HepG2 (cell line): ENCODE measurements at regions not wholly inside any gene's neighbourhood (a gene's known extent, or its start where the extent isn't known, plus 50 kb on each side); places are given as distances from the start of the nearest gene placed in this dataset.

Source experiments
- ARNT ChIP-seq: fragments of 450-650 bp; IDR thresholded peaks from 2 replicates; pipeline ENCODE4 v1.6.1; 2017
- CHD4 ChIP-seq: fragments of 200-600 bp; sonication (generic); IDR thresholded peaks from 2 replicates; pipeline ENCODE4 v1.7.0; 2017; ENCODE audit warnings: mild to moderate bottlenecking, low read length, borderline replicate concordance
- ELF3 ChIP-seq: IDR thresholded peaks from 2 replicates; pipeline ENCODE4 v1.6.1; 2016; ENCODE audit warnings: missing genetic modification reagents, missing compliant biosample characterization
- ELF4 ChIP-seq: sonication (generic); formaldehyde crosslinking; IDR thresholded peaks from 2 replicates; pipeline ENCODE4 v1.5.0; 2020; ENCODE audit warnings: missing genetic modification reagents, mild to moderate bottlenecking, moderate library complexity, borderline replicate concordance
- FOXM1 ChIP-seq: sonication (generic); formaldehyde crosslinking; IDR thresholded peaks from 2 replicates; pipeline ENCODE4 v1.5.0; 2020; ENCODE audit warnings: missing genetic modification reagents
- HMGA1 ChIP-seq: sonication (generic); formaldehyde crosslinking; conservative IDR thresholded peaks from 2 replicates; pipeline ENCODE4 v1.4.0; 2020; ENCODE audit warnings: missing genetic modification reagents
- KLF9 ChIP-seq: IDR thresholded peaks from 2 replicates; pipeline ENCODE4 v1.6.1; 2016; ENCODE audit warnings: low read depth
- MAFF ChIP-seq: IDR thresholded peaks from 2 replicates; pipeline ENCODE4 v1.6.1; 2011; ENCODE audit warnings: low read depth, low read length, improper control_type of control experiment
- NFATC3 ChIP-seq: sonication (generic); formaldehyde crosslinking; IDR thresholded peaks from 2 replicates; pipeline ENCODE4 v1.5.1; 2020; ENCODE audit warnings: mild to moderate bottlenecking, missing genetic modification reagents
- NR3C1 ChIP-seq: sonication (generic); formaldehyde crosslinking; IDR thresholded peaks from 2 replicates; pipeline ENCODE4 v1.4.0; 2020; ENCODE audit warnings: missing genetic modification reagents
- RXRA ChIP-seq: sonication (generic); formaldehyde crosslinking; IDR thresholded peaks from 2 replicates; pipeline ENCODE4 v1.5.1; 2020; ENCODE audit warnings: missing genetic modification reagents
- SATB2 ChIP-seq: sonication (generic); formaldehyde crosslinking; IDR thresholded peaks from 2 replicates; pipeline ENCODE4 v1.5.0; 2020; ENCODE audit warnings: missing genetic modification reagents
- SPEN ChIP-seq: sonication (generic); formaldehyde crosslinking; IDR thresholded peaks from 2 replicates; pipeline ENCODE4 v1.5.1; 2020; ENCODE audit warnings: low read depth, mild to moderate bottlenecking, missing genetic modification reagents
- ZC3H4 ChIP-seq: sonication (generic); formaldehyde crosslinking; IDR thresholded peaks from 2 replicates; pipeline ENCODE4 v1.4.0; 2020; ENCODE audit warnings: missing genetic modification reagents, borderline replicate concordance
- ZFP1 ChIP-seq: IDR thresholded peaks from 2 replicates; pipeline ENCODE4 v1.6.1; 2016
- ZNF292 ChIP-seq: sonication (generic); formaldehyde crosslinking; IDR thresholded peaks from 2 replicates; pipeline ENCODE4 v1.8.1; 2022; ENCODE audit warnings: mild to moderate bottlenecking, low read depth, missing genetic modification reagents, borderline replicate concordance
- ZNF3 ChIP-seq: IDR thresholded peaks from 2 replicates; pipeline ENCODE4 v1.7.0; 2017; ENCODE audit warnings: inconsistent platforms
- ZNF441 ChIP-seq: sonication (generic); formaldehyde crosslinking; IDR thresholded peaks from 2 replicates; pipeline ENCODE4 v1.7.0; 2021; ENCODE audit warnings: missing genetic modification reagents, borderline replicate concordance
- ZNF570 ChIP-seq: sonication (generic); formaldehyde crosslinking; IDR thresholded peaks from 2 replicates; pipeline ENCODE4 v1.4.0; 2020; ENCODE audit warnings: mild to moderate bottlenecking, missing genetic modification reagents, borderline replicate concordance
- ZNF672 ChIP-seq: sonication (generic); formaldehyde crosslinking; IDR thresholded peaks from 2 replicates; pipeline ENCODE4 v1.8.1; 2022; ENCODE audit warnings: missing genetic modification reagents
- ZNF720 ChIP-seq: sonication (generic); formaldehyde crosslinking; IDR thresholded peaks from 2 replicates; pipeline ENCODE4 v1.4.0; 2020; ENCODE audit warnings: missing genetic modification reagents
- TF ChIP-seq, protein P1 (sequence below): IDR thresholded peaks from 2 replicates; pipeline ENCODE4 v1.6.1; 2016; ENCODE audit warnings: mild to moderate bottlenecking
- TF ChIP-seq, protein P2 (sequence below), 2 experiments: sonication (generic) in 1 of 2; formaldehyde crosslinking in 1 of 2; IDR thresholded peaks; 2 replicates each; pipeline versions ENCODE4 v1.4.0 to v1.6.1; 2016 to 2020; ENCODE audit warnings: borderline replicate concordance in 1 of 2, low read depth in 1 of 2, mild to moderate bottlenecking in 1 of 2, missing genetic modification reagents in 1 of 2
- TF ChIP-seq, protein P3 (sequence below): sonication (generic); formaldehyde crosslinking; IDR thresholded peaks from 2 replicates; pipeline ENCODE4 v1.8.0; 2022; ENCODE audit warnings: missing genetic modification reagents, mild to moderate bottlenecking, moderate library complexity, borderline replicate concordance

DNA sequence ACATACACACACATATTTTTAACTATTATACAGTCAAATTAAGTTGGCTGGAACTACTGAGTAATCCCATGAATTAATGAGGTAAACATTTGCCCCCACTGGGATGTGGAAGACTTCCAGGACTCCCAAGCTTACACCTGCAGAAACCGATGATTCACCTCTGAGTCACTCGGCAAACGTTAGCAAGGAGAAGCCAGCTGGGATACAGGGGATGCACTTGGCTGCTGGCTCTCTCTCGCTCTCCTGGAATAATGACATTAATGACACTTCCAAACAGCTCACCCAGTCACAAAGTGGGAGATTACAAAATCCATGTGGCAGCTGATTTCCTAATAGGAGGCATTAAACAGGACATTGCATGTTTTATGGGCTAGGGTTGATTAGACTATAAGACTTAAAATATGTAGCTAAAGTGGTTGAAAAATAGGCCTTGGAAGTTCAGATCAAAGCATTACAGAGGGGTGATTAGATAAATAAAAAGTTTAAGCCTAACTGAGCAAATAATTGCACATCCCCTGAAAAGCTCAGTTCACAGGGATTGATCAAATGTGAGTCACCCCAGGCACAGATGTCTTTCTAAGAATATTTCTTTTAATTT lies 500.9 kb downstream of the SOX2 start (continued):
- TF ChIP-seq SPEN (no peak), NFATC3 (CRISPR knock-in tag) (no peak), ZNF292 (CRISPR knock-in tag) (peak; percentile 38; the same call in 1 of the 2 replicates), ZNF441 (CRISPR knock-in tag) (no peak), ARNT (no peak), ZC3H4 (CRISPR knock-in tag) (no peak), CHD4 (0 out of 2 replicates have a peak, but pooled peaks have one; percentile 26), ZNF672 (no peak), RXRA (CRISPR knock-in tag) (peak; percentile 42; the same call in 1 of the 2 replicates), ZNF570 (CRISPR knock-in tag) (no peak), KLF9 (CRISPR knock-in tag) (no peak), SATB2 (CRISPR knock-in tag) (0 out of 2 replicates have a peak, but pooled peaks have one; percentile 45), ZNF720 (CRISPR knock-in tag) (no peak), NR3C1 (no peak), HMGA1 (CRISPR knock-in tag) (no peak), ZNF3 (0 out of 2 replicates have a peak, but pooled peaks have one; percentile 66), ELF3 (CRISPR knock-in tag) (0 out of 2 replicates have a peak, but pooled peaks have one; percentile 27), ELF4 (CRISPR knock-in tag) (no peak), ZFP1 (CRISPR knock-in tag) (no peak), MAFF (0 out of 2 replicates have a peak, but pooled peaks have one; percentile 6), FOXM1 (CRISPR knock-in tag) (no peak)
- TF ChIP-seq, protein P1, sequence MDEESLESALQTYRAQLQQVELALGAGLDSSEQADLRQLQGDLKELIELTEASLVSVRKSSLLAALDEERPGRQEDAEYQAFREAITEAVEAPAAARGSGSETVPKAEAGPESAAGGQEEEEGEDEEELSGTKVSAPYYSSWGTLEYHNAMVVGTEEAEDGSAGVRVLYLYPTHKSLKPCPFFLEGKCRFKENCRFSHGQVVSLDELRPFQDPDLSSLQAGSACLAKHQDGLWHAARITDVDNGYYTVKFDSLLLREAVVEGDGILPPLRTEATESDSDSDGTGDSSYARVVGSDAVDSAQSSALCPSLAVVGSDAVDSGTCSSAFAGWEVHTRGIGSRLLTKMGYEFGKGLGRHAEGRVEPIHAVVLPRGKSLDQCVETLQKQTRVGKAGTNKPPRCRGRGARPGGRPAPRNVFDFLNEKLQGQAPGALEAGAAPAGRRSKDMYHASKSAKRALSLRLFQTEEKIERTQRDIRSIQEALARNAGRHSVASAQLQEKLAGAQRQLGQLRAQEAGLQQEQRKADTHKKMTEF (CRISPR knock-in tag): peak; percentile 69
- TF ChIP-seq, protein P2, sequence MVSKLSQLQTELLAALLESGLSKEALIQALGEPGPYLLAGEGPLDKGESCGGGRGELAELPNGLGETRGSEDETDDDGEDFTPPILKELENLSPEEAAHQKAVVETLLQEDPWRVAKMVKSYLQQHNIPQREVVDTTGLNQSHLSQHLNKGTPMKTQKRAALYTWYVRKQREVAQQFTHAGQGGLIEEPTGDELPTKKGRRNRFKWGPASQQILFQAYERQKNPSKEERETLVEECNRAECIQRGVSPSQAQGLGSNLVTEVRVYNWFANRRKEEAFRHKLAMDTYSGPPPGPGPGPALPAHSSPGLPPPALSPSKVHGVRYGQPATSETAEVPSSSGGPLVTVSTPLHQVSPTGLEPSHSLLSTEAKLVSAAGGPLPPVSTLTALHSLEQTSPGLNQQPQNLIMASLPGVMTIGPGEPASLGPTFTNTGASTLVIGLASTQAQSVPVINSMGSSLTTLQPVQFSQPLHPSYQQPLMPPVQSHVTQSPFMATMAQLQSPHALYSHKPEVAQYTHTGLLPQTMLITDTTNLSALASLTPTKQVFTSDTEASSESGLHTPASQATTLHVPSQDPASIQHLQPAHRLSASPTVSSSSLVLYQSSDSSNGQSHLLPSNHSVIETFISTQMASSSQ (IDR thresholded peaks at IDR 0.05; ENCODE audit: low read depth): peak; percentile 61; the same call in 1 of the 2 replicates
- TF ChIP-seq, protein P2 (CRISPR knock-in tag; IDR thresholded peaks at IDR 0.05; ENCODE audit: borderline replicate concordance): peak; percentile 74; the same call in 1 of the 2 replicates
- TF ChIP-seq, protein P3, sequence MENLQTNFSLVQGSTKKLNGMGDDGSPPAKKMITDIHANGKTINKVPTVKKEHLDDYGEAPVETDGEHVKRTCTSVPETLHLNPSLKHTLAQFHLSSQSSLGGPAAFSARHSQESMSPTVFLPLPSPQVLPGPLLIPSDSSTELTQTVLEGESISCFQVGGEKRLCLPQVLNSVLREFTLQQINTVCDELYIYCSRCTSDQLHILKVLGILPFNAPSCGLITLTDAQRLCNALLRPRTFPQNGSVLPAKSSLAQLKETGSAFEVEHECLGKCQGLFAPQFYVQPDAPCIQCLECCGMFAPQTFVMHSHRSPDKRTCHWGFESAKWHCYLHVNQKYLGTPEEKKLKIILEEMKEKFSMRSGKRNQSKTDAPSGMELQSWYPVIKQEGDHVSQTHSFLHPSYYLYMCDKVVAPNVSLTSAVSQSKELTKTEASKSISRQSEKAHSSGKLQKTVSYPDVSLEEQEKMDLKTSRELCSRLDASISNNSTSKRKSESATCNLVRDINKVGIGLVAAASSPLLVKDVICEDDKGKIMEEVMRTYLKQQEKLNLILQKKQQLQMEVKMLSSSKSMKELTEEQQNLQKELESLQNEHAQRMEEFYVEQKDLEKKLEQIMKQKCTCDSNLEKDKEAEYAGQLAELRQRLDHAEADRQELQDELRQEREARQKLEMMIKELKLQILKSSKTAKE: no peak
